Osteoblast (primary cell): ENCODE measurements at regions not wholly inside any gene's neighbourhood (a gene's known extent, or its start where the extent isn't known, plus 50 kb on each side); places are given as distances from the start of the nearest gene placed in this dataset.

Experiments used
- DNase-seq: peaks from one replicate; pipeline ENCODE4 v3.0.0; 2011; ENCODE audit warnings: low spot score, mixed read lengths; ENCODE audit not compliant: insufficient read length; ENCODE audit errors: missing footprints
- H2AFZ ChIP-seq: 2 replicates; pipeline ENCODE4 v1.6.0; 2011; ENCODE audit warnings: mild to moderate bottlenecking, low read length
- H3K27ac ChIP-seq: 2 replicates; pipeline ENCODE4 v1.5.1; 2011; ENCODE audit warnings: mild to moderate bottlenecking, low read depth, low read length, moderate library complexity
- H3K27me3 ChIP-seq: 2 replicates; pipeline ENCODE4 v1.6.0; 2012; ENCODE audit warnings: mild to moderate bottlenecking, control low read depth, inconsistent platforms, low read length, moderate library complexity; ENCODE audit not compliant: insufficient read depth
- H3K36me3 ChIP-seq: 2 replicates; pipeline ENCODE4 v1.5.1; 2011; ENCODE audit warnings: mild to moderate bottlenecking, low read length, control low read depth, moderate library complexity; ENCODE audit not compliant: insufficient read depth
- H3K4me1 ChIP-seq: 2 replicates; pipeline ENCODE4 v1.5.1; 2011; ENCODE audit warnings: mild to moderate bottlenecking, low read length, control low read depth, moderate library complexity; ENCODE audit not compliant: insufficient read depth
- H3K4me2 ChIP-seq: 2 replicates; pipeline ENCODE4 v1.6.0; 2011; ENCODE audit warnings: mild to moderate bottlenecking, low read length; ENCODE audit not compliant: insufficient read depth
- H3K4me3 ChIP-seq: fragments of 200-600 bp; sonication (generic); 3 replicates; pipeline ENCODE4 v1.5.1; 2012; ENCODE audit warnings: mild to moderate bottlenecking, low read length, inconsistent platforms; ENCODE audit not compliant: insufficient read depth
- H3K79me2 ChIP-seq: 2 replicates; pipeline ENCODE4 v1.6.0; 2012; ENCODE audit warnings: mild to moderate bottlenecking, low read length, control low read depth, inconsistent platforms; ENCODE audit not compliant: insufficient read depth
- H3K9me3 ChIP-seq: 2 replicates; pipeline ENCODE4 v1.5.1; 2011; ENCODE audit warnings: low read depth, low read length, control low read depth
- H4K20me1 ChIP-seq: 2 replicates; pipeline ENCODE4 v1.6.0; 2012; ENCODE audit warnings: mild to moderate bottlenecking, low read length, control low read depth; ENCODE audit not compliant: insufficient read depth
- CTCF ChIP-seq: IDR thresholded peaks from 2 replicates; pipeline ENCODE4 v1.5.1; 2011; ENCODE audit warnings: mild to moderate bottlenecking, low read depth, low read length, moderate library complexity; ENCODE audit errors: extremely low read depth

GRCh38 chr9:115924669-115924987, 229.0 kb upstream of the PAPPA start:
- no peak overlapping the region for H2AFZ ChIP-seq
- TF ChIP-seq CTCF = no peak
- no peaks in the 10 kb centered on the region for H3K27me3 ChIP-seq
- no peaks in the 10 kb centered on the region for H3K9me3 ChIP-seq
- no peak overlapping the region for H3K27ac ChIP-seq
- no peaks in the 10 kb centered on the region for H4K20me1 ChIP-seq
- H3K79me2 ChIP-seq = no peaks in the 10 kb centered on the region
- no peak overlapping the region for H3K4me3 ChIP-seq
- H3K36me3 ChIP-seq = no peaks in the 10 kb centered on the region
- DNase-seq = no peak
- peaks cover 29% of the 10 kb centered on the region for H3K4me1 ChIP-seq
- no peak overlapping the region for H3K4me2 ChIP-seq

DNA sequence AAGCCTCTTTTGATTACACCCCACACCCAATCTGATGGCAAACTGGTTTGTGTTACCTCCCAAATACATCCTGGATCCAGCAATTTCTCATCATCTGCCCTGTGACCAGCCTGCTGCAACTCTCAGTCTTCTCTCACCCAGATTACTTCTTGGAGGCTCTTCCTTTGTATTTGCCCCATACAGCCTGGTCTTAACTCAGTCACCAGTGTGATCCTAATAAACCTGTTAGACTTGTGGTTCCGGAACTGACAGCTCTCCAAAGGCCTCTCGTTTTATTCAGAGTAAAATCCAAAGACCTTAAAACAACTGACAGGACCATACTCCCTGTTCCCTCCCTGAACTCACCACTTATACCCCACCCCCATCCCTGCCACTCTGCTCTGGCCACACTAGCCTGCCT, 228.2 kb upstream of the PAPPA start:
- no peaks in the 10 kb centered on the region for H4K20me1 ChIP-seq
- H3K27me3 ChIP-seq = no peaks in the 10 kb centered on the region
- H3K9me3 ChIP-seq = no peaks in the 10 kb centered on the region
- H3K27ac ChIP-seq = no peak overlapping the region
- peaks cover 29% of the 10 kb centered on the region for H3K4me1 ChIP-seq
- no peak overlapping the region for H3K4me3 ChIP-seq
- no peak overlapping the region for H3K4me2 ChIP-seq
- DNase-seq = no peak
- no peak overlapping the region for H2AFZ ChIP-seq
- H3K36me3 ChIP-seq = no peaks in the 10 kb centered on the region
- H3K79me2 ChIP-seq = no peaks in the 10 kb centered on the region
- no peak for TF ChIP-seq CTCF

GRCh38 chr9:115930472-115930871, 223.1 kb upstream of the PAPPA start:
- Histone ChIP-seq H3K4me1 (no peaks in the 10 kb centered on the region), H3K4me2 (no peak overlapping the region), H3K36me3 (no peaks in the 10 kb centered on the region), H3K4me3 (no peak overlapping the region), H3K79me2 (no peaks in the 10 kb centered on the region), H3K9me3 (no peaks in the 10 kb centered on the region), H2AFZ (no peak overlapping the region), H4K20me1 (no peaks in the 10 kb centered on the region), H3K27ac (no peak overlapping the region), H3K27me3 (no peaks in the 10 kb centered on the region)
- no peak for DNase-seq
- no peak for TF ChIP-seq CTCF

GRCh38 chr9:115938479-115938878, 215.1 kb upstream of the PAPPA start:
- Histone ChIP-seq H2AFZ (no peak overlapping the region), H3K4me3 (no peak overlapping the region), H3K9me3 (no peaks in the 10 kb centered on the region), H4K20me1 (no peaks in the 10 kb centered on the region), H3K79me2 (no peaks in the 10 kb centered on the region), H3K36me3 (no peaks in the 10 kb centered on the region), H3K4me1 (peaks cover 34% of the 10 kb centered on the region), H3K27me3 (no peaks in the 10 kb centered on the region), H3K4me2 (no peak overlapping the region), H3K27ac (peak overlapping the region; percentile 67)
- no peak for DNase-seq
- no peak for TF ChIP-seq CTCF
